Duodenal mucosa (tissue), 2 donors: ENCODE measurements at regions not wholly inside any gene's neighbourhood (a gene's known extent, or its start where the extent isn't known, plus 50 kb on each side); places are given as distances from the start of the nearest gene placed in this dataset.
"Not testable (repeated sequence)": the region's sequence is repeated elsewhere in the genome, so short reads cannot be mapped to it uniquely, and the experiment has no call there.

Experiments
- H3K27ac ChIP-seq: one replicate; pipeline ENCODE4 v1.7.0; 2013; ENCODE audit warnings: low read depth, low read length
- H3K27me3 ChIP-seq, 2 donors: one replicate each; pipeline ENCODE4 v1.7.0; 2013; ENCODE audit warnings: low read length in 2 of 2, control low read depth in 1 of 2; ENCODE audit not compliant: insufficient read depth in 2 of 2, control insufficient read depth in 1 of 2
- H3K36me3 ChIP-seq, 2 donors: one replicate each; pipeline ENCODE4 v1.7.0; 2013; ENCODE audit warnings: low read length in 2 of 2, control low read depth in 1 of 2; ENCODE audit not compliant: insufficient read depth in 2 of 2, control insufficient read depth in 1 of 2
- H3K4me1 ChIP-seq, 2 donors: one replicate each; pipeline ENCODE4 v1.7.0; 2013; ENCODE audit warnings: low read length in 2 of 2, control low read depth in 1 of 2; ENCODE audit not compliant: insufficient read depth in 2 of 2, control insufficient read depth in 1 of 2
- H3K4me3 ChIP-seq, 2 donors: one replicate each; pipeline ENCODE4 v1.7.0; 2013; ENCODE audit warnings: low read length in 2 of 2, low read depth in 1 of 2
- H3K9ac ChIP-seq, 2 donors: one replicate each; pipeline ENCODE4 v1.7.0; 2013; ENCODE audit warnings: low read length in 2 of 2, low read depth in 1 of 2
- H3K9me3 ChIP-seq, 2 donors: one replicate each; pipeline ENCODE4 v1.7.0; 2013; ENCODE audit warnings: low read length in 2 of 2, control low read depth in 1 of 2; ENCODE audit not compliant: control insufficient read depth in 1 of 2

- Histone ChIP-seq H3K36me3 (no peaks in the 10 kb centered on the region), H3K9ac (no peak overlapping the region), H3K4me3 (no peak overlapping the region), H3K4me1 (no peaks in the 10 kb centered on the region), H3K27me3 (no peaks in the 10 kb centered on the region), H3K9me3 (peaks cover 2 to 4% of the 10 kb centered on the region in 2 donors), H3K27ac (no peak overlapping the region)
Measured at GRCh38 chr5:145629047-145629446, 206.1 kb downstream of the PRELID2 start.

GRCh38 chr5:145628525-145628924 lies 206.6 kb downstream of the PRELID2 start:
- no peaks in the 10 kb centered on the region for H3K27me3 ChIP-seq

DNA sequence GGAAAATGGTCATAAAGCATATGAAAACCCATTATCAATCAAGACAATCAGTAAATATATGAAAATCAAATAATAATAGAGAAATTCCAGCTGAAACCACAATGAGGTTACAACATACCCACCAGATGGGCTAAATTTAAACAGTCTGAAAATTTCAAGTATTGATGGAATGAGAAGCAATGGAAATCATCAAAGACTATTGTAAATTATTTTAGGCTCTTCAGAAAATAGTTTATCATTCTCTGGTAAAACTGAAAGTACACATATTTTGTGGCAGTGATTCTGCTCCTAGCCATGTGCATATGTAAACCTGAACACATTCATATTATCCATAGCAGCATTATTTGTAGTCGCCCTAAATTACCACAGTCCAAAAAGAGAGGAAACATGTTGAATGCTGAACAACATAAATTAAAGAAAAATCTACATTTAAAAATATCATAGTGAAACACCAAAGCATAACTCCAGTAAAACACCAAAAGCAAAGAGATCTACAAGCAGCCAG lies 215.3 kb downstream of the PRELID2 start:
- Histone ChIP-seq H3K9me3 (peaks cover 10 to 13% of the 10 kb centered on the region in 2 donors), H3K4me1 (no peaks in the 10 kb centered on the region), H3K9ac (no peak overlapping the region), H3K36me3 (no peaks in the 10 kb centered on the region), H3K27me3 (no peaks in the 10 kb centered on the region), H3K4me3 (no peak overlapping the region), H3K27ac (no peak overlapping the region)

More at GRCh38 chr5:145628525-145628924, 206.6 kb downstream of the PRELID2 start:
- no peaks in the 10 kb centered on the region for H3K4me1 ChIP-seq
- H3K4me3 ChIP-seq = no peak overlapping the region
- no peak overlapping the region for H3K27ac ChIP-seq
- no peak overlapping the region for H3K9ac ChIP-seq
- H3K9me3 ChIP-seq = peaks cover 8 to 9% of the 10 kb centered on the region in 2 donors
- H3K36me3 ChIP-seq = no peaks in the 10 kb centered on the region

DNA sequence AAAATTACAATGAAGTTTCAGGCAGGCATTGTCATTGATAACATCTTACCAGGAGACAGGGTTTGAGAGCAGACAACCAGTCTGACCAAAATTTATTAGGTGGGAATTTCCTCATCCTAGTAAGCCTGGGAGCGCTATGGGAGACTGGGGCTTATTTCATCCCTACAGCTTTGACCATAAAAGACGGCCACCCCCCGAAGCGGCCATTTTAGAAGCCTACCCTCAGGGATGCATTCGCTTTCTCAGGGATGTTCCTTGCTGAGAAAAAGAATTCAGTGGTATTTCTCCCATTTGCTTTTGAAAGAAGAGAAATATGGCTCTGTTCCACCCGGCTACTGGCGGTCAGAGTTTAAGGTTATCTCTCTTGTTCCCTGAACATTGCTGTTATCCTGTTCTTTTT lies 218.4 kb downstream of the PRELID2 start:
- H3K27ac ChIP-seq, H3K4me3 ChIP-seq, H3K4me1 ChIP-seq, H3K9me3 ChIP-seq, H3K9ac ChIP-seq, H3K36me3 ChIP-seq, H3K27me3 ChIP-seq: not testable (repeated sequence)

GRCh38 chr5:145598983-145599382 lies 236.2 kb downstream of the PRELID2 start:
- Histone ChIP-seq H3K9ac (no peak overlapping the region), H3K27me3 (no peaks in the 10 kb centered on the region), H3K9me3 (no peaks in the 10 kb centered on the region), H3K27ac (no peak overlapping the region), H3K4me1 (peaks cover 0 to 24% of the 10 kb centered on the region in 2 donors), H3K4me3 (no peak overlapping the region), H3K36me3 (no peaks in the 10 kb centered on the region)

DNA sequence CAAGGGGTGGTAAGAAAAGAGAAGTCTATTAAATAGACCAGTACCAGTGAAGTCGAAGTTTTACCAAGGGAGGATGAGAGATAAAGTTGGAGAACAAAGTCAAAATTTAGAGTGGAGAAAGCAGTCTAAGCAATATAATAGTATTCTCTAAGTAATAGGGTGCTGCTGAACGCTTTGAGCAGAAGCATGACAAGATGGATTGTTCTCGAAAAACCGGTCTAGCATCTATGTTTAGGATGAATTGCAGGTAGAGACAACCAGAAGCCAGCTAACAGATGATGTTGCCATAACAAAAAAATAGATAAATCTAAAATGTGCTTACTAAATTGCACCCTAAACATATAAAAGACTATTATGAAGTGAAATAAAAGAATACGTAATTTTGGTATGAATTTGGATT lies 237.0 kb downstream of the PRELID2 start:
- no peaks in the 10 kb centered on the region for H3K27me3 ChIP-seq

DNA sequence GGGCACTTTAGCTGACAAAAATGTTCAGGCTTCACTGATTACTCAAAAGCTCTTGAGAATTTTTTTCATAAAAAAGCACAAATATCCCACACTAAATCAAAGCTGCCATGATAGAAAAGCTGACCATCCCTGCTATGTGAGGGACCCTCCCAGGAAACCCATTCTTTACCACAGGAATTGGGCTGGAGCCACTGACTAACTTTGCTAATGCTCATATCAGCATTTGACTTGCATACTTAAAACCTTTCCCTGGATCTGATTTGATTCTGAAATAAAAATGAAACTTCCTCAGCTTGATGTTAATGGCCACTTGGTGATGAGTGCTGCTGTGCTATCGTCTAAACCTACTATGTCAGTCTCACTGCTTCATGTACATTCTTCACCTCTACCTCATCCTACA lies 243.6 kb downstream of the PRELID2 start:
- Histone ChIP-seq H3K27ac (no peak overlapping the region), H3K9ac (no peak overlapping the region), H3K4me1 (peaks cover 9 to 28% of the 10 kb centered on the region in 2 donors), H3K4me3 (no peak overlapping the region), H3K9me3 (no peaks in the 10 kb centered on the region), H3K27me3 (no peaks in the 10 kb centered on the region), H3K36me3 (no peaks in the 10 kb centered on the region)

More for the DNA sequence above, 237.0 kb downstream of the PRELID2 start:
- Histone ChIP-seq H3K9me3 (no peaks in the 10 kb centered on the region), H3K4me1 (peaks cover 0 to 24% of the 10 kb centered on the region in 2 donors), H3K4me3 (no peak overlapping the region), H3K9ac (no peak overlapping the region), H3K36me3 (no peaks in the 10 kb centered on the region), H3K27ac (no peak overlapping the region)

DNA sequence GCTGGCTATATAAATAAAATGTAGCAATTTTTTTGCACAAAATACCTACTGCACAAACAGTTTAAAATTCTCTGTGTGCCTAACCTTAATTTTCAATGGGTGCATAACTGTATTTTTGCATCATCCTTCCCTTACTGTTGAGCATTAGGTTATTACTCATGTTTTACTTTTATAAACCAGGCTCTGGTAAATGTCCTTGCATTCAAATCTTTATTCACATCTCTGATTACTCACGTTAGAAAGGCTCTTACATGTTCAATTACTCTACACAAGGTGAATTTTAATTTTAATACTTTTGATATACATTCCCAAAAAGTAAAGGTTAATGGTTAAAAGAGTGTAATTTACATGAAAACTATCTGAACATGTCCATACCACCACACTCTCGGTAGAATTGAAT lies 246.1 kb downstream of the PRELID2 start:
- Histone ChIP-seq H3K4me1 (peaks cover 13 to 28% of the 10 kb centered on the region in 2 donors), H3K36me3 (no peaks in the 10 kb centered on the region), H3K9me3 (no peaks in the 10 kb centered on the region), H3K4me3 (no peak overlapping the region), H3K27me3 (no peaks in the 10 kb centered on the region), H3K9ac (no peak overlapping the region), H3K27ac (no peak overlapping the region)

GRCh38 chr5:145588558-145588957 lies 246.6 kb downstream of the PRELID2 start:
- no peak overlapping the region for H3K4me3 ChIP-seq
- no peak overlapping the region for H3K27ac ChIP-seq
- no peaks in the 10 kb centered on the region for H3K27me3 ChIP-seq
- peaks cover 13 to 28% of the 10 kb centered on the region in 2 donors for H3K4me1 ChIP-seq
- no peaks in the 10 kb centered on the region for H3K9me3 ChIP-seq
- no peaks in the 10 kb centered on the region for H3K36me3 ChIP-seq
- no peak overlapping the region for H3K9ac ChIP-seq

- Histone ChIP-seq H3K9ac (no peak overlapping the region), H3K27ac (no peak overlapping the region), H3K4me3 (no peak overlapping the region), H3K9me3 (no peaks in the 10 kb centered on the region), H3K4me1 (peaks cover 13 to 28% of the 10 kb centered on the region in 2 donors), H3K27me3 (no peaks in the 10 kb centered on the region), H3K36me3 (no peaks in the 10 kb centered on the region)
Measured at GRCh38 chr5:145588113-145588512, 247.0 kb downstream of the PRELID2 start.

- Histone ChIP-seq H3K27ac (no peak overlapping the region), H3K4me3 (no peak overlapping the region), H3K9me3 (no peaks in the 10 kb centered on the region), H3K36me3 (no peaks in the 10 kb centered on the region), H3K27me3 (no peaks in the 10 kb centered on the region), H3K9ac (no peak overlapping the region), H3K4me1 (peaks cover 13 to 28% of the 10 kb centered on the region in 2 donors)
Measured at GRCh38 chr5:145587710-145588109, 247.4 kb downstream of the PRELID2 start.
